Tibial nerve (tissue), 3 donors: ENCODE measurements at regions not wholly inside any gene's neighbourhood (a gene's known extent, or its start where the extent isn't known, plus 50 kb on each side); places are given as distances from the start of the nearest gene placed in this dataset.

ENCODE experiments used
- CTCF ChIP-seq, 5 experiments: fragments of 200-600 bp in 3 of 5; fragments of 450-650 bp in 2 of 5; sonication (generic) in 3 of 5; IDR thresholded peaks; one replicate each; pipeline ENCODE4 v1.5.1; 2016 to 2019; ENCODE audit warnings: antibody characterized with exemption in 5 of 5, mild to moderate bottlenecking in 3 of 5, moderate library complexity in 2 of 5
- POLR2A ChIP-seq, 2 donors: fragments of 450-650 bp; IDR thresholded peaks; one replicate each; pipeline ENCODE4 v1.6.1; 2017; ENCODE audit warnings: antibody characterized with exemption in 2 of 2, mild to moderate bottlenecking in 2 of 2, moderate library complexity in 2 of 2

- no peak for TF ChIP-seq CTCF (IDR thresholded peaks at IDR 0.05)
- no peak for TF ChIP-seq POLR2A (IDR thresholded peaks at IDR 0.05)
Observed at GRCh38 chr5:24080046-24080445, 564.7 kb downstream of the CDH10 start.
